ENCODE measurements at regions not wholly inside any gene's neighbourhood (a gene's known extent, or its start where the extent isn't known, plus 50 kb on each side); places are given as distances from the start of the nearest gene placed in this dataset.

DNA sequence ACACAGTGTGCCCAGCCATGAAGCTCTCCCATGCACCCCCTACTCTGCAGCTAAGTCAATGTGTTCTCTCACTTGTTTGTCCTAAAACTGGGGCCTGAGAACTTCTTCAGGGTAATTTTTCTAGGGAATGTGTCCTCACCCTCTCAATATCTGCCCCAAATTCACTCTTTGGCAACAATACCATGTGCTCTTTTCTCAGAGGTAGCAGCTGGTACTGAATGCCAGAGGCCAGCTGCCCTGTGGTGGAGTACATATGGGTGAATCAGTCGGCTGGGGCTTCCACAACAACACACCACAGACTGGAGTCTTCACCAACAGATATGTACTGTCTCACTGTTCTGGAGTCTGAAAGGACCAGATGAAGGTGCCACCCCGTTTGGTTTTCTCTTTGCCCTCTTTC, 97.7 kb upstream of the TOP3B start:
- DNase-seq: peak in 1 of 56 donors; percentile 2

DNA sequence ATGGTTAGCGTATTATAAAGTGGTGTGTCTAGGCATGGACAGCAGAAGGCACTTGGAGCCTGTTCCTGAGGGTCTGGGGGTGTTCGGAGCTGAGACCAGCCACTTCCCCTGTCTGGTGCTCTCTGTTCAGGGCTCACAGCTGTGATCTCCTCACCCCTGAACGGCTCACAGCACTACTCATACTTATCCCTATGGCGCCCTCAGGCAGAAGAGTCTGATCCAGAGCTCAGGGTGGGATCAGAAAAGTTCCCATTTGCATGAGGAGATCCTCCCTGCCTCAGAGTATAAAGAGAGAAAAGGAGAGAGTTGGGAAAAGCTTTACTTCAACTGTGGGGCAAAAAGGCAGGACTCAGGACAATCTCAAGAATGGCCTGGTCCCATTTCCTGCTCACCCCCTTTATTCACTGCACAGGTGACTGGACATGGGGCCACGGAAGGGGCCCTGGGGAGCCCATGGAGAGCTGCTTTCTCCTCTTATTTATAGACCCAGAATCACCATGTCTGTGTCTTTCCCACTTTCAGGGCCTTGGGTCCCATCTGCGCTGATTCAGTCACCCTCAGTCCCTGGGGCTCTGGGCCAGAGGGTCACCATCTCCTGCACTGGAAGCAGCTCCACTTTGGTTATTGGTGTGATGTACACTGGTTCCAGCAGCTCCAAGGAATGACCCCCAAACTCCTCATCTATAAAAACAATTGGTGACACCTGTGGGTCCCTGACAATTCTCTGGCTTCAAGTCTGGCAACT, 97.0 kb upstream of the TOP3B start:
- no peak for DNase-seq

DNA sequence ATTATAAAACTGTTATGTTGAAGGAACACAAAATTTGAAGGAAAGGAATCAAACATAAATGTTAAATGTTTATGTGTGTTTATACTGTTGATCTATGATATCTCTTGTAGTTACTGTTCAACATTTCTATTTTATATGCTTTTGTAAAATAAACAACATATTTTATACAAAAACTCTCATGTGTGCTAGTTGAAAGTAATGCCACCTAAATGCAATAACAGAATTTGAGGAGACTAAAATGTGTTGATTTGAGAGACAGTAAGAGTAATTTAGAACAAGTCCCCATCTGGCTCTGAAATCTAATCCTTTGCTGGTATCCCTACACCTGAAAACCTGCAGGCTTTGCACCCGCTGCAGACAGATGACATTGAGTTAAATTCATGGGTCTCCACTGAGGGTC, 95.7 kb upstream of the TOP3B start:
- no peak for DNase-seq

DNA sequence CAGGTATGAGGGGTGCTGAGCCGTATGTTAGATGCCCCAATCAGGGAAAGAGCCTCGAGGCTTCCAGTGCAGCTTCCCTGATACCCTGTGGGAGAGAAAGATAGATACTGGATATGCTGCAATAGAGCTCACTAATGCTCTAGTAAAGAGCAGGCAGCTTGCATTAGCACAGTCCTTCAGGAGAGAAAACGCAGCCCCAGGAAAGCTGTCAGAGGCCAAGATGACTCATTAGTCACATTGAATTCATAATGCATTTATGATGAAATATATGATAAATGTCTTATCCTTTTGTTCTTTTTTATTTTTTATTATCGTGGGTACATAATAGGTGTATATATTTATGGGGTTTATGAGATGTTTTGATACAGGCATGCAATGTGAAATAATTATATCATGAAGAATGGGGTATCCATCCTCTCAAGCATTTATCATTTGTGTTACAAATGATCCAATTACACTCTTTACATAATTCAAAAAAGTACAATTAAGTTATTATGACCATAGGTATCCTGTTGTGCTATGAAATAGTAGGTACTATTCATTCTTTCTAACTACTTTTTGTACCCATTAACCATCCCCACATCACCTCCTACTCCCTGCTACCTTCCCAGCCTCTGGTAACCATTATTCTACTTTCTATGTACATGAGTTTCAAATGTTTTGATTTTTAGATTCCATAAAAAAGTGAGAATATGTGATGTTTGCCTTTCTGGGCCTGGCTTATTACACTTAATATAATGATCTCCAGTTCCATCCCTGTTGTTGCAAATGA, 94.5 kb upstream of the TOP3B start:
- no peak for DNase-seq

DNA sequence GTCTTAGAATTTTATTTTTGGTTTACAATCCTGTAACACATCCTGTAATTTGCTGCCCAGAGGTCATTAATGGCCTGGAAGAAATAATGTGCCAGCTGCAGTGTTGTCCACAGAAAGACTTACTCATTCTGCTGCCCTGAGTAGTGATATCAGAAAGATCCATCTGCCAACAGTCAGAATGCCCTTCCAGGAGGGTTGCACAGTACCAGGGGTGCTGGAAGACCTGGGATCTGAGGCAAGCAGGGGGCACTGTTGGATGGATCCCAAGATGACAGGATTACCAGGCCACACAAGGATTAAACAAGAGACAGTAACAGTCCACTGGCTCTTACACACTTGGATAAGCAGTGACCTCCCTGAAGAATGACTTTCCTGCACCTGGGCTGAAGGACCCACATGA, 93.8 kb upstream of the TOP3B start:
- DNase-seq: no peak

DNA sequence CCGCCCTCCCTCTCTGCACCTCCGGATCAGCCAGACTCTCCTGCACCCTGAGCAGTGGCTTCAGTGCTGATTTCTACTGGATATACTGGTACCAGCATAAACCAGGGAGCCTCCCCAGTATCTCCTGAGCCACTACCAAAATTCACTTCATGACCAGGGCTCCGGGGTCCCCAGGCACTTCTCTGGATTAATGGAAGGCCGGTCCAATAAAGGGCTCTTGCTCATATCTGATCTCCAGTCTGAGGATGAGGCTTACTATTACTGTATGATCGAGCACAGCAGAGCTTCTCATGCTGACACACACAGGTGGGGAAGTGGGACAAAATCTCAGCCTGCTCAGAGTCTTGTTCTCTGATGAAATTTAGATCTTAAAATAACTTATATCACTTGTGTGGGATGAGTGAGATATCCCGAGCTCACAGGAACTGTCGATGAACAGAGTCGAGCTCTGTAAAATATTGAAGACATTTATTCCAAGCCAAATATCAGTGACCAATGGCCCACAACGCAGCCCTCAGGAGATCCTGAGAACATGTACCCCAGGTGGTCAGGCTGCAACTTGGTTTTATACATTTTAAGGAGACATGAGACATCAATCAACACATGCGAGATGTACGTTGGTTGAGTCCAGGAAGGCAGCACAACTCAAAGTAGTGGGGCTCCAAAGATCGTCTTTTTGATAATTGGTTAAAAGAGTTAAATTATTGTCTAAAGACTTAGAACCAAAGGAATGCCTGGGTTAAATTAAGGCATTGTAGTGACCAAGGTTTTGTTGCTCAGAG, 93.0 kb upstream of the TOP3B start:
- DNase-seq: peak in 6 of 56 donors; percentile 4 to 28 (median 14)

DNA sequence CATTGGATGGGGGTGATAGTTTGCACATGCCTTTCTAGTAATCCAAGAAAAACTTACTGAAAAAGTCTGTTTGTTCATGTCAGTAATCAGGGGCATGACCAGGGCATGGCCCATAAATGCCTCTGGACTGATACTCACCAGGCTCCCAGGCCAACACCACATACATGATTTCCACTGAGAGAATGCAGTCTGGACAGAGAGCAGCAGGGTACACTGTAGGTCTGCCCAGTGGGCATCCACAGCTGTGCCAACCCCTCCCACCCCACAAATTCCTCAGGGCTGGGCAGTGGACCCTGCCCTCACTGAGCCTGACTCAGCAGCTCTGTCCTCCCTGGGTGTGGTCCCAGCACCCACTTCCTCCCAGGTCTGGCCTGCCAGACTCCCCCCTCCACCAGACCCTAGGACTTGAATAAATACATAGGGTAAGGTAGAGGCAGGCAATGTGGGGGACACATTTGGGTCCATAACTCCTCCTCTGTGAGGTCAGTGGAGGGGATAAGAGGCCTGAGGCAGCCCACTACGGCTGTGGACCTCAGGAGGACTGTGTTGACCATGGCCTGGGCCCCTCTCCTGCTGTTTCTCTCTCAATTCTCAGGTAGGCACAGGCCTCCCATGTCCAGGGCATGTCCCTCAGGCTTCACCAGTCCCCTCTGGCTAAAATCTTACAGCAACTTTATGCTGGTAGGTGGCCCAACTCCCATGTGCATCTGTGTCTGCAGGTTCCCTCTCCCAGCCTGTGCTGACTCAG, 92.2 kb upstream of the TOP3B start:
- DNase-seq: peak in 1 of 56 donors; percentile 2

DNA sequence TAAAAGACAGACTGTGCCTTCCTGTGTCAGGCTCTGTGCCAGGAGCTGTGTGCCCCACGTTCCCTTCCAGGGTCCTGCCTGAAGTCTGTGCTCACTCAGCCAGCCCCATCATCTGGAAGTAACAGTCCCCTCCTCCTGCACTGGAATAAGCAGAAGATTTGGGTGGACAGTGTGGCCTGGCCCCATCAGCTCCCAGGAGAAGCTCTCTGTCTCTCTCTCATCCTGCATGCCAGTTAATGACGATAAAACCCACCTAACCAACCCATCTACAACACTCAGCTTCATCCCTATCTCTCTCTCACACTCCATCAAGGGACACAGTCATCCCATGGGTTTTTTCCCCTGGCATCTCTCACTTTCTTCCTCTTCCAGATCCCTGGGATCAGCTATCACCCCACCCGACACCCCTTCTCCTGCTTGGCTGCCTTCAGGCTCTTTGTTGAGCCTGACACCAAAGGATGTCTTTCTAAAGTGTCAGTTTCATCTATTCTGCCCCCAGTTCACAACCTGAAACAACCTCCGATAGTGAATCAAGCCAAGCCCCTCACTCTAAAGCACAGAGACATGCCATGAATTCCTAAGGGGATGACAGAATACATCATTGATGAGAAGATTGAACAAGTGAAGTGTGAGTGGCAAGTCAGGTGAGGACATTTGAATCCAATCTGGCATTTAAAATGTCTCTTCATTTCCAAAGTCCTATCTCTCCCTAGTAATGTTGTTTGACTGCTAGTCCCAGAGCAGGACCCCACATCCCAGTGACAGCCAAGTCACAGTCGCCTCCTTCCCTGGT, 91.4 kb upstream of the TOP3B start:
- no peak for DNase-seq

DNA sequence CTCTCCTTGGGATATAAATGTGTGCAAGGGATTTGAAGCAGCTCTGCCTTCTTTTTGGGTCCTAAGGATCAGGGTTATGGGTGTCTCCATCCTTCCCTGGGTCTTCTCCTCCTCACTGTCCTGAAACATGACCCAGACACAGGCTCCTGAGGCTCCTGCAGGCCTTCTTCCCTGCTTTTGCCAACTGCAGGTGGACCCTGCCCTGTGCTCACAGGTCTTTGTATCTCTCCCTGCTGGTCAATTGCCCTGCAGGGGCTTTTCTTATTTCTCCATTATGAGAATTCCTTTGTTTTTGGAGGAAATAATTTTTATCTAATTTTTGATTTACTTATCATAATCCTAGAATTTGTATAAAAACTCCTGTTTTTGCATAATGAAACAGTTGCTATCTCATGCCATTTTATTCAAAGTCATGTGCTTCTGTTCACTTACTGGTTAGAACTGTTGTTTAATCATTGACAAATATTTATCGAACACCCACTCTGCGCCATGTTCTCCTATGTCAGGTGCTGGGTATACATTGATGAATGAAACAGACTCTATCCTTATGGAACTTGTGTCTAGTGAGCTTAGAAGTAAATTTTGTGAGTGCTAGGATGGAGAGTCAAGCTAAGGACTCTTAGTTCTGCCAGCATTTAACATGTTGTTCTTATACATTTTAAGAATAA, 89.7 kb upstream of the TOP3B start:
- DNase-seq: no peak

DNA sequence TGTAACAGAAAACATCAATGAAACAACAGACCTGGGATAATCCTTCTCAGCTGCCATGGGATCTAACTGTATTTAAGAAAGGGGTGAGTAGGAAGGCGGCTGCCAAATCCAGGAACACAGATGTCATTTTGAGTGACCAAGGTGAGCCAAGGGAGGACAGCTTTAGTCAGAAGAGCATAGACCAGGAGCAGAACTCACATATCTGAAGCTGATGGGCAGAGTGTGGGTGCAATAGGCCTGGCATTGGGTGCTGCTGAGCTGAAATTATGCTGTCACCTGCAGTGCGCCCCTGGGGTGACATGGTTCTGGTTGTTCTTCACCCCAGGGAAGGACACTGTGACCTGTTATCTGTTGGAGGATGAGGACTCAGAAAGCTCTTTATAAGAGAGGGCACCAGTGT, 88.9 kb upstream of the TOP3B start:
- no peak for DNase-seq

DNA sequence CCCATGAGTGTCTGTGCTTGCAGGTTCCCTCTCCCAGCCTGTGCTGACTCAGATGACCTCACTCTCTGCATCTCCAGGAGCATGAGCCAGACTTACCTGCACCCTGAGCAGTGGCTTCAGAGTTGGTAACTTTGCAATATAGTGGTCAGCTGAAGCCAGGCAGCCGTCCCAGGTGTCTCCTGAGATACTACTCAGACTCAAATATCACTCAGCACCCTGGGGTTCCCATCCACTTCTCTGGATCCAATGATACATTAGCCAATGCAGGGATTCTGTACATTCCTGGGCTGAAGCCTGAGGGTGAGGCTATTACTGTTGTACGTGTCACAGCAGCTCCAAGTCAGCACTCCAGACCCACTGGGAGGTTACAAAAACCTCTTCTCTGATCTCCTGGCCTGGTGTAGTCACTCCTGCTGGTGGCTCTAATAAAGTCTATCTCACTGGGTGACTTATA, 87.8 kb upstream of the TOP3B start:
- no peak for DNase-seq

DNA sequence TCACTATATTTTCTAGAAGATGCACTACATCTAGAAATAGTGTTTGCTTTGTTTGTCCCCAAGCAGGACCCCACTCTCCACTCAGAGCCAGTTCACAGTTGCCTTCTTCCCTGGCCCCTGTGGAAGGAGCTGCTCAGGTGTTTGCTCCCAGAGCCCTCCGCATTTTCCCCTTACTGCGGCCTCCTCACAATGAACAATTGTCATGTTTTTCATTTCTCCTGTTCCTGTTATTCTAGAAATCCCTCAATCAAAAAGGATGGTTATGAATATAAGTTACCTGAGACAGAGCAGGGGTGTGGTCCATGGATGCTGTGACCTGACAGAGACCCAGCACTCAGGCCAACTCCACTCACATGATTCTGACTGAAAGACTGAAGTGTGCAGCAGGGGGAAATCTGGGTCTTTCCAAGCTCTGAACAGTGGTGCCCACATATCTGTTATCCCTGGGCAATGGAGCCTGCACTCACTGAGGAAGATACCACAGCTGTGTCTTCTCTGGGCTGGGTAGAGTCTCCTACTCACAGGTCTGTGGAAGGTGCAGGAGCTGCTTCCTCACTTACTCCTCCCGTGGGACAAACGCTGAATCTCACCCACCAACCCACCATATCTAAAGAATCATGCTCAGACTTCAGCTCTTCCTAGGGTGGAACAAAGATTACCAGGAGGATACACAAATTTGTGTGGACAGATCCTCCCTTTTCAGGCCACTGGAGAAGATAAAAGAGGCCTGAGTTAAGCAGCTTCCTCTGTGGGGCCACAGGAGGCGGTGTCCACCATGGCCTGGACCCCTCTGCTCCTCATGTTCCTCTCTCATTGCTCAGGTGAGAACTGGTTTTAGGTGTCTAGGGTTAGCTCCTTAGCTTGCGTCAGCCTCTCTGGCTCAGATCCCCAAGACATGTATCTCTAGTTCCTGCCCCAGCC, 87.1 kb upstream of the TOP3B start:
- no peak for DNase-seq

DNA sequence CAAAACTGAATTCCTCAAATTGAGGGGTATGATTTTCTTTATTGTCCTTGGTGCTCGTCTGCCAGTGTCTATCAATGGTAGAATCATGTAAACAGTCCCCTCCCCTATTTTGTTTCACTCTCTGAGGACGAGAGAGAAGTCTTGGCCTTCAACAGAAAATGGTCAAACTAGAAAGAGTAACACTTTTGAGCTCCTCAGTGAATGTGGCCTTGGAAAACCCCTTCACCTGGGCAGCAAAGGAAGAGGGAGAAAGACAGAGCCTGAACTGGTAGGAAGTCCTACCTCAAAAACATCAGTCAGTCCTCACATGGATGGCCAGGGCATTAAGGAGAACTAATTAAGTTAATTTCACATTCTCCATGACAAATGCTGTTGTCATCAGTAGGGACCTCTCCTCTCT, 86.1 kb upstream of the TOP3B start:
- no peak for DNase-seq

DNA sequence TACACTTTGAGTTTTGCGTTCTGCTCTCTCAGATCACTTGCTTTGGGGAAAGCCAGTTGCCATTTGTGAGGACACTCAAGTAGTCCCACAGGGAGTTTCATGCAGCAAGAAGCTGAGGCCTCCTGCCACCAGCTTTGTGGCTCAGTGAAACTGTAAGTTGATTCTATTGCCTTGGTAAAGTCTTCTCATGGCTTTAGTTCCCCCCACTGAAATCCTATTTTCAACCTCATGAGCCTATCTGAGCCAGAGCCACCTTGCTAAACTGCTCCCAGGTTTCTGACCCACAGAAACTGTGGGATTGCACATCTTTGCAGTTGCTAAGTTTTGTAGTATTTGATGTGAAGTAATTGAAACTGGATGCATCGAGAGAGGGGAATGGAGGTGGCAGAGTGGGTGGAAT, 85.4 kb upstream of the TOP3B start:
- no peak for DNase-seq

DNA sequence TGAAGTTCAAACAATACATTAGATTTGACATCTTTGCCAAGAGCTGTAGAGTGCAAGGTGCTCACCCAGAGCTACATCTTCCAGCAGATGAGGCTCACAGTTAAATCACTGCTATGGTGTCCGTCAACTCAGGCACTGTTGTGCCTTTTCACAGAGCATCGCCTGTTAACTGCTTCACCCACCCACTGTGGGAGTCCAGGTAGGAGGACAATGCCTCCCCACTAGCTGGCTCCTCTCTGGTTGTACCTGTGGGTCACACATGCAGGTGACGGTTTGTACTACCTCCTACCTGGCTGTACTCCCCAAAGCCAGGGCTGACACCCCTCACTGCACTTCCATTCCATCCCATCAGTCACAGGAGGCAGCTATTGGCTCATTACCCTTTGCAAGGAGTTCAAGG, 84.6 kb upstream of the TOP3B start:
- no peak for DNase-seq

DNA sequence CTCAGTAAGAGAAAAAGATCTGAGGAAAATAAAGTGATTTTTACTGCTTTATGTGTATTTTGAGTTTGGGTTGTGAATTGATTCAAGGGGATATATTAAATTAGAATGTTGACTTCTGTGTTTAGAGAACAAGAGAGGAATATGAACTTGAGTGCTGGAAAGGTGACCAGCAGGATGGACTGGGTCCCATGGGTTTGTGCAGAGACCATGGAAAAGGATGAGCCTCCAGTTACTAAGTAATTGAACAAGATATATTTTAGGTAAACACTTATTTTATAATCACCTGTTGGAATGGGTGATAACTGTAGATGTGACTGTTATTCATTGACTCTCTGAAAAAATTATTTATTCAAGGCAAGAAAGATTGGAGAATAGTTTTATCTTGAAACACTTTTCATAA, 82.0 kb upstream of the TOP3B start:
- no peak for DNase-seq

DNA sequence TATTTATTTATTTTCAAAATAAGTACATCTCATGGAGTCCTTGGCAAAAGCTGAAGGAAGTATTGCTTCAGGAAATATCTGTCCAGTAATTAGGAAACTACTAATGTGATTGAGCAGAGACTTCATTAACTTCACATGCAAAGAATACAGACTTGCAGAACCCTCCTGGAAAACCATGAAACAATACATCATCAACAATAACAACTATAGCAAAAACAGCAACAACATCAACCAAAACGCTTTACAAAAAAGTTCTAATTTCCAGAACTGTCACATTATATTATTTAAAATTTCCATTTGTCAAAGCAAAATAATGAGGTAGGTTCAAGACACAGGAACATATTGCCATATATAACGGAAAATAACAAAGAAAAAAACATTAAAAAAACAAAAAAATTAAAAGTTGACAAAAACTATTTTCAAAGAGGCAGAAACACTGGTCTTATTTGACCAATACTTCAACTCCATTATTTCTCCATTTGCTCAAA, 79.8 kb upstream of the TOP3B start:
- no peak for DNase-seq

Measured in amygdala (tissue), 56 donors.